Thyroid gland (tissue), 4 donors: ENCODE measurements at regions not wholly inside any gene's neighbourhood (a gene's known extent, or its start where the extent isn't known, plus 50 kb on each side); places are given as distances from the start of the nearest gene placed in this dataset.
A peak's percentile ranks its signal among the peaks of the same experiment; 100 is the strongest.

Experiments
- DNase-seq, 2 donors: peaks; one replicate each; pipeline ENCODE4 v3.0.0-alpha.2; 2019
- H3K27ac ChIP-seq, 3 donors: fragments of 200-600 bp; sonication (generic); 1 replicate in 2 of 3; 2 replicates in 1 of 3; pipeline ENCODE4 v1.5.1; 2016 to 2019; ENCODE audit warnings: mild to moderate bottlenecking in 1 of 3, moderate library complexity in 1 of 3
- H3K27me3 ChIP-seq: fragments of 200-600 bp; sonication (generic); one replicate; pipeline ENCODE4 v1.5.1; 2019
- H3K36me3 ChIP-seq, 2 donors: fragments of 200-600 bp; sonication (generic); one replicate each; pipeline ENCODE4 v1.5.1; 2016 to 2019
- H3K4me1 ChIP-seq, 2 donors: fragments of 200-600 bp; sonication (generic); one replicate each; pipeline ENCODE4 v1.5.1; 2017 to 2019
- H3K4me3 ChIP-seq, 3 donors: fragments of 200-600 bp; sonication (generic); replicated peaks in 1 of 3; 1 replicate in 2 of 3; 2 replicates in 1 of 3; pipeline ENCODE4 v1.5.1; 2016; ENCODE audit warnings: mild to moderate bottlenecking in 1 of 3
- H3K9me3 ChIP-seq: fragments of 200-600 bp; sonication (generic); one replicate; pipeline ENCODE4 v1.5.1; 2017
- POLR2A ChIP-seq, 2 donors: fragments of 450-650 bp; IDR thresholded peaks; one replicate each; pipeline ENCODE4 v1.6.1; 2017; ENCODE audit warnings: antibody characterized with exemption in 2 of 2, mild to moderate bottlenecking in 2 of 2, moderate library complexity in 1 of 2
- WGBS, 2 donors: methylation state at CpG; one replicate each; pipeline ENCODE4 v1.1.5; 2017; 5-methylcytosine and 5-hydroxymethylcytosine counted together
- intact Hi-C: fragments of 100-400 bp; cut with DNase I; formaldehyde crosslinking; loops from one replicate; pipeline ENCODE4 v1.15.1; 2023
- TF ChIP-seq, protein P1 (sequence below), 6 experiments: fragments of 200-600 bp in 3 of 6; fragments of 450-650 bp in 3 of 6; sonication (generic) in 3 of 6; IDR thresholded peaks; one replicate each; pipeline ENCODE4 v1.5.1; 2016 to 2019; ENCODE audit warnings: antibody characterized with exemption in 6 of 6, mild to moderate bottlenecking in 2 of 6, inconsistent platforms in 1 of 6, moderate library complexity in 1 of 6

DNA sequence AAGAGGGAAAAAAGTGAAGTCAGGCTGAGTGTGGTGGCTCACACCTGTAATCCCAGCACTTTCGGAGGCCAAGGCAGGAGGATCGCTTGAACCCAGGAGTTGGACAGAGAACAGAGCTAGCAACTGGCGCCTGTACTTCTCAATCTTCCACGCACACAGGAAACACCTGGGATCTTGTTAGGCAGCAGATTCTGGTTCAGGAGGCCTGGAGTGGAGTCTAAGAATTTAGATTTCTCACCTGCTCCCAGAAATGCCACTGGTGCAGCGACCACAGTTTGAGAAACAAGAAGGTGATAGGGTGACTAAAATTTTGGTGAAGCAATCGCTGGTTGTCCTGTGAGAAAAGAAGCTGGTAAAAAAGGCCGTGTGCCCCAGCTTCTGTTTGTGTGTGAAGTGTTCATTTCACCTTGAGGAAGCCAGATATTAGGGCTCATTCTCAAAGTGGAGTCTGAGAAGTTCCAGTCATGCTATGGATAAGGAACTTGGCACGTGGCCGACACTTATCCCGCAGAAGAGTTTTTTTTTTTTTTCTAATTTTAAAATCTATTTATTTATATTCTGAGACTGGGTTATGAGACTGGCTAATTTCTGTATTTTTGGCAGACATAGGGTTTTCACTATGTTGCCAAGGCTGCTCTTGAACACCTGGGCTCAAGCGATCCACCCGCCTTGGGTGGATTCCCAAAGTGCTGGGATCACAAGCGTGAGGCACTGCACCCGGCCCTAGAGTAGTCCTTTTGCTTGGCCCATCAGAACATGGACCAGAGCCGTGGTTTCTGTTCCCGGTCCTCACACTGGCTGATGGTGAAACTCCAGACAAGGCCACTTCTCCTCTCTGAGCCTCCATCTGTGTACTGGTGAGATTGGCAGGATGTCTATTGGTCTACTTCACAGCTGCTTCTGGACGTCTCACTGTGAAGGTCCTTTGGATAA is 324.6 kb upstream of the PROK2 start:
- TF ChIP-seq, protein P1, sequence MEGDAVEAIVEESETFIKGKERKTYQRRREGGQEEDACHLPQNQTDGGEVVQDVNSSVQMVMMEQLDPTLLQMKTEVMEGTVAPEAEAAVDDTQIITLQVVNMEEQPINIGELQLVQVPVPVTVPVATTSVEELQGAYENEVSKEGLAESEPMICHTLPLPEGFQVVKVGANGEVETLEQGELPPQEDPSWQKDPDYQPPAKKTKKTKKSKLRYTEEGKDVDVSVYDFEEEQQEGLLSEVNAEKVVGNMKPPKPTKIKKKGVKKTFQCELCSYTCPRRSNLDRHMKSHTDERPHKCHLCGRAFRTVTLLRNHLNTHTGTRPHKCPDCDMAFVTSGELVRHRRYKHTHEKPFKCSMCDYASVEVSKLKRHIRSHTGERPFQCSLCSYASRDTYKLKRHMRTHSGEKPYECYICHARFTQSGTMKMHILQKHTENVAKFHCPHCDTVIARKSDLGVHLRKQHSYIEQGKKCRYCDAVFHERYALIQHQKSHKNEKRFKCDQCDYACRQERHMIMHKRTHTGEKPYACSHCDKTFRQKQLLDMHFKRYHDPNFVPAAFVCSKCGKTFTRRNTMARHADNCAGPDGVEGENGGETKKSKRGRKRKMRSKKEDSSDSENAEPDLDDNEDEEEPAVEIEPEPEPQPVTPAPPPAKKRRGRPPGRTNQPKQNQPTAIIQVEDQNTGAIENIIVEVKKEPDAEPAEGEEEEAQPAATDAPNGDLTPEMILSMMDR (IDR thresholded peaks at IDR 0.05), result no peak
- no peak for TF ChIP-seq POLR2A (IDR thresholded peaks at IDR 0.05)
- 85 to 93% methylated on average over 17 of the region's 17 CpGs for WGBS, 2 donors
- no peak for DNase-seq
- intact Hi-C loops, result no loop called here
- no peak overlapping the region for H3K27ac ChIP-seq
- no peak overlapping the region for H3K4me3 ChIP-seq
- H3K27me3 ChIP-seq, result no peaks in the 10 kb centered on the region
- no peaks in the 10 kb centered on the region for H3K36me3 ChIP-seq
- H3K9me3 ChIP-seq, result no peaks in the 10 kb centered on the region
- no peaks in the 10 kb centered on the region for H3K4me1 ChIP-seq

GRCh38 chr3:72105306-72105705 is 320.4 kb upstream of the PROK2 start:
- 83 to 85% methylated on average over 6 of the region's 6 CpGs for WGBS, 2 donors
- H3K9me3 ChIP-seq, result no peaks in the 10 kb centered on the region
- TF ChIP-seq, protein P1 (IDR thresholded peaks at IDR 0.05), result no peak
- TF ChIP-seq POLR2A (IDR thresholded peaks at IDR 0.05), result no peak

GRCh38 chr3:72102112-72102616 is 317.2 kb upstream of the PROK2 start:
- no peaks in the 10 kb centered on the region for H3K36me3 ChIP-seq
- H3K27ac ChIP-seq, result no peak overlapping the region
- no peak for DNase-seq
- H3K4me3 ChIP-seq, result no peak overlapping the region
- 51 to 57% methylated on average over 5 of the region's 5 CpGs for WGBS, 2 donors
- TF ChIP-seq, protein P1 (IDR thresholded peaks at IDR 0.05), result no peak
- no peak for TF ChIP-seq POLR2A (IDR thresholded peaks at IDR 0.05)
- no peaks in the 10 kb centered on the region for H3K9me3 ChIP-seq
- peaks cover 14 to 22% of the 10 kb centered on the region in 2 donors for H3K4me1 ChIP-seq
- intact Hi-C loops, result no loop called here
- H3K27me3 ChIP-seq, result peaks cover 5% of the 10 kb centered on the region

More at GRCh38 chr3:72105306-72105705, 320.4 kb upstream of the PROK2 start:
- H3K4me3 ChIP-seq, result no peak overlapping the region
- DNase-seq, result no peak
- no peak overlapping the region for H3K27ac ChIP-seq
- H3K4me1 ChIP-seq, result peaks cover 10 to 13% of the 10 kb centered on the region in 2 donors
- H3K36me3 ChIP-seq, result no peaks in the 10 kb centered on the region
- intact Hi-C loops, result no loop called here
- peaks cover 5% of the 10 kb centered on the region for H3K27me3 ChIP-seq

DNA sequence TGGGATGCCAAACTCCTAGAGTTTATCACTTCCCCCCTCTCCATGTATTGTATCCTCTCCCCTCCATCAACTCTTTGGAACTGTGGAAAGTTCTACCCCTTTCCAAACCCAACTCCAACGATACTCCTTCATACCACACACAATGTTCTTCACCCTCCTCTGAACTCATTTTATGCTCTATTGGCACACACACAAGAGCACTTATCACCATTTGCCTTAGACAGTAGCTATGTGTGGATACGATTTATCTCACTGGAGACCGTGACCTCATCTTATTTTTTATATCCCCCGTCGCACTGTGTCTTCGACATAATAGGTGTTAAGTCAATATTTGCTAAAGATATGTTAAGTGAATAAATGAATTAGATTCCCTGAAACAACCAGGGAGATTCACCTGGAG is 316.5 kb upstream of the PROK2 start:
- Histone ChIP-seq H3K4me1 (peaks cover 14 to 22% of the 10 kb centered on the region in 2 donors), H3K9me3 (no peaks in the 10 kb centered on the region), H3K27ac (no peak overlapping the region), H3K36me3 (no peaks in the 10 kb centered on the region), H3K4me3 (no peak overlapping the region), H3K27me3 (peaks cover 5% of the 10 kb centered on the region)
- no peak for TF ChIP-seq POLR2A (IDR thresholded peaks at IDR 0.05)
- TF ChIP-seq, protein P1 (IDR thresholded peaks at IDR 0.05), result no peak
- DNase-seq, result no peak
- WGBS, 2 donors, result 37 to 41% methylated on average over 6 of the region's 6 CpGs
- intact Hi-C loops, result no loop called here

GRCh38 chr3:72100601-72101187 is 315.7 kb upstream of the PROK2 start:
- no peak for TF ChIP-seq POLR2A (IDR thresholded peaks at IDR 0.05)
- H3K27ac ChIP-seq, result no peak overlapping the region
- 1 to 8% methylated on average over 8 to 21 of the region's 21 CpGs for WGBS, 2 donors
- no peak overlapping the region for H3K4me3 ChIP-seq
- intact Hi-C loops, result no loop called here
- H3K4me1 ChIP-seq, result peaks cover 14 to 22% of the 10 kb centered on the region in 2 donors
- peak; percentile 37 to 52 for DNase-seq
- peaks cover 5% of the 10 kb centered on the region for H3K27me3 ChIP-seq
- H3K9me3 ChIP-seq, result no peaks in the 10 kb centered on the region
- no peaks in the 10 kb centered on the region for H3K36me3 ChIP-seq
